NCI-H345 treated with DMSO at 0.1 percent for 48 hours (cell line): ENCODE measurements at regions not wholly inside any gene's neighbourhood (a gene's known extent, or its start where the extent isn't known, plus 50 kb on each side); places are given as distances from the start of the nearest gene placed in this dataset.

Experiments used
- DNase-seq: peaks from one replicate; lab custom pipeline; 2025; ENCODE audit not compliant: unreplicated experiment; lab: John Stamatoyannopoulos, UW

GRCh38 chr5:155952486-155953089 lies 374.4 kb upstream of the SGCD start:
- no peak for DNase-seq

DNA sequence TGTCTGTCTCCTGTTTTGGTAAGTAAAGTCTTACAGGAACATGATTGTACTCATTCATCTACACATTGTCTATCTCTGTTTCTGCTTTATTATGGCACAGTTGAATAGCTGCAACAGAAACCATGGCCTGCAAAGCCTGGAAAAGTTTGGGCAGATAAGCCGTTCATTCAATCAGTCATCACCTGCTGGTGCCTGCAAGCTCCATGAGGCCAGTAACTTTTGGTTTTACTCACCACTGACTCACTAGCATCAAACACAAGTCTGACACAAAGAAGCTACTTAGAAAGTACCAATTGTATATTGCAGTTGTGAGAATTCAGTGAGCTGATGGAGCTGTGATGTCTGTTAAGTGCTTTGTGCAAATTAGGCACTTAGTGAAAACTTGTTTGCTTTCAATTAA lies 373.6 kb upstream of the SGCD start:
- no peak for DNase-seq

DNA sequence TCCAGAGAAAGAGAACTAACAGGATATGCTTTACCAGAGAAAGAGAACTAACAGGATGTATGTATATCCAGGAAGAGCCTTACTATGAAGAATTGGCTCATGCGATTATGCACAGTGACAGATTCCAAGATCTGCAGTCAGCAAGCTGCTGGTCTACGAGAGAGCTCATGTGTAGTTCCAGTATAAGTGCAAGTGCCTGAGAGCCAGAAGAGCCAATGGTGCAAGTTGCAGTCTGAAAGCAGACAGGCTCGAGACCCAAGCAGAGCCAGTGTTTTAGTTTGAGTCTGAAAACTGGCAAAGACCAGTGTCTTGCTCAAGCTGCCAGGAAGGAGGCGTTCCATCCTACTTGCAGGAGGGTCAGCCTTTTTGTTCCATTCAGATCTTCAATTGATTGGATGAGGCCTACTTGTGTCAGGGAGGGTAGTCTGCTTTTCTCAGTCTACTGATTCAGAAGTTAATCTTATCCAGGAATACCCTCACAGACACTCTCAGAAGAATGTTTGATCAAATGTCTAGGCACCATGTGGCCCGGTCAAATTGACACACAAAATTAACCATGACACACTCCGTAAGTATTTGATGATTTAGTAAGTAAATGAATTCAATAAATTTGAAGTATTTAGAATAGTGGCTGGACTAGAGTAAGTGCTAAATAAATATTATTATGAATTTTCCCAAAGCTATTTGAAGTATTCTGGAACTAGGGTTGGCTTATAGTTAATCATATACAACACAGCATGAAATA lies 372.1 kb upstream of the SGCD start:
- no peak for DNase-seq

- no peak for DNase-seq
Measured at GRCh38 chr5:155957884-155958283, 369.1 kb upstream of the SGCD start.

DNA sequence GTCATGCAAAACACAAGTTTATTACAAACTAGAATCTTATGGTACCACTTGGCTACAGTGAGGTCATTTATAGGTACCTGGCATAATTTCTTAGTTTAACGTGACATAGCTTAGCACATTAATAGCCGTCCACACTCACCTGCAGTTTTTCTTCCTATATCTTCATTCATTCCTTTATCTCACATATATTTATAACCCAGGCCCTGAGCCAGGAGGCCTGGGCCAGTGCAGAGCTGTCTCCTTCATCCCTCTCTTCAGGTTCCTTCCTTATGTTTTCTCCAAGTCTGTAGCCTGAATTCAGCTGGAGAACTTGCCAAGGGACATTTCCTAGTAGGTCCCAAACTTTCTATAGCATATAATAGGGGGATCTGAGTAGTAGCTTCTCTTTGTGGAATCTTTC lies 367.9 kb upstream of the SGCD start:
- DNase-seq, result no peak

- no peak for DNase-seq
Measured at GRCh38 chr5:155960177-155960576, 366.8 kb upstream of the SGCD start.

GRCh38 chr5:155969537-155969936 lies 357.4 kb upstream of the SGCD start:
- DNase-seq, result no peak

DNA sequence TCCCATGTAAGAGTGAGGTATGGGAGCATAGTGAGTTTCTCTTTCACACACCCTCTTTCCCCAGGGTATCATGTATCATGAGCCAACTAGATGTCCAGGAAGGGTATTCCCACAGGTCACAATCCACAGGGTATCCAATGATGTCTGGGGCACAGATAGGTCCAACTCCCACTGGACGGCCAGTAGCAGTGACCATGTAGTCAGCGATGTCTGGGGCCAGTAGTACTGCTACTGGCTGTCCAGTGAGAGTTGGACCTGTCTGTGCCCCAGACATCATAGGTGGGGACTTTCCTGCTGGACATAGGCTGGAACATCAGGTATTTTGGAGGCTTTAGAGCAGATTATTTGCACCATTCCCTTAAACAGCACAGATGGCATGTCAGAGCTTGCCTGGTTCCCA lies 352.6 kb upstream of the SGCD start:
- no peak for DNase-seq

GRCh38 chr5:155978850-155979249 lies 348.1 kb upstream of the SGCD start:
- no peak for DNase-seq

GRCh38 chr5:155982354-155982753 lies 344.6 kb upstream of the SGCD start:
- no peak for DNase-seq

- DNase-seq, result no peak
Measured at GRCh38 chr5:155983954-155984353, 343.0 kb upstream of the SGCD start.

- no peak for DNase-seq
Measured at GRCh38 chr5:155987265-155987810, 339.6 kb upstream of the SGCD start.

- no peak for DNase-seq
Measured at GRCh38 chr5:155989879-155990278, 337.1 kb upstream of the SGCD start.

GRCh38 chr5:155996123-155996522 lies 330.8 kb upstream of the SGCD start:
- DNase-seq, result no peak

- DNase-seq, result no peak
Measured at GRCh38 chr5:155998257-155998656, 328.7 kb upstream of the SGCD start.

DNA sequence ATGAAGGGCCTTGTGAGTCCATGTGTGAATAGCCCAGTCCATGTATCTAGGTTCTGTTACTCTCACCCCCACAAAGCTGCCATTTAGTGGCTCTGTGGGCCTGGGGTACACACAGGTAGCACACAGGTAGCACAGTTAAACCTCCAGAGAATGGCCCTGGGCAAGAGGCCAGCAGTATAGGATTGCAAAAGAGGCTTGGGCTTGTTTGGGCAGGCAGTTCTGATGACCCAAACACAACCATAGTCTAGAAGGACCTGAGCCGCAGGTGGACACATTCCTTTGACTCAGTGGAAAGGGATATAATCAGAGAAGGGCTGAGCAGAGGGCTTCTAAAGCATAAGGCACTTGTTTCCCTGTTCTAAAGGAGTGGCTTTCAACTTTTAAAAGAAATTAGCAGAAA lies 326.8 kb upstream of the SGCD start:
- DNase-seq, result no peak

DNA sequence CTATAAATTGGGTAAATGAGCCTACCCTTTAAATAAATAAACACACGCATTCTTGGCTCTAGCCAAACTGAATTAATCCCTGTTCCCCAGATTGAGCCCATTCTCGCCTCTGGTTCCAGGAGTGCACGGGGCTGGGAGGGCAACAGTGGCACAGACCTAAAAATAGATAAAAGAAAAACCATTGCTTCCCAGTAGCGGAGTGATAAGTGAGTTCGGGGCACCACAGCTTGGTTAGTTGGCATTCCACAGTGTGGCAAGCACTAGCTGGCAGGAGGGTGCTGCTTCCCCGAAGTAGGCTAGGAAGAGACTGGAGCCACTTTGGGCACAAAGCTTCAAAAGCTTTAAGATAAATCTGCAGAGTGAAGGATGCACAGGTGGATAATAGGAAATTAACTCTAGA lies 322.2 kb upstream of the SGCD start:
- DNase-seq, result no peak

DNA sequence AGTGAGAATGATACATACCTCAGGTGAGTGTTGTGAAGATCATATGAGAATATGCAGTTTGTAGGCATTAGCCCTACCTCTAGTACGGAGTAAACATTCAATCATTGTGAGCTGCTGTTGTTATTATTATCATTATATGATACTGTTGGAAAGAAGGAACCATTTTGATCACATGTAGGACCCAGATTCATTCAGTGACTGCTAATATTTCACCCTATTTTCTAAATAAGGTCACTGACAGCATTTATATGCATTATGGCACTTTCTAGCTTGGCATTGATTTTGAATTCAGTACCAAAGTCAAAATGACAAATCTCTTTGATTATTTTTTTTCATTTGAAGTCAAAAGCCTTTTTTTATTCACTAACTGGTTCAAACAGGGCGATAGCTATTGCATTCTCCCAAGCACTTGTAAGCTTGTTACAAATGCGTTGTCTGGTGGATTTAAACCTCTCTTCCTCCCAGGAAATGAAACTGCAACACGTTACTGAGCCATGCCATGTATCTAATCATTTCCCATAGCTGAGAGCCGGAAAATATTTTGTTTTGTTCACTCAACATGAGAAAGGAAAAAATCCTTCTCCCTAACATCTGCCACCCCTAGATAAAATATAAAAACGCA lies 320.8 kb upstream of the SGCD start:
- DNase-seq, result no peak

- DNase-seq, result no peak
Measured at GRCh38 chr5:156008844-156009243, 318.1 kb upstream of the SGCD start.

- no peak for DNase-seq
Measured at GRCh38 chr5:156009583-156009982, 317.4 kb upstream of the SGCD start.

- DNase-seq, result no peak
Measured at GRCh38 chr5:156015137-156015536, 311.8 kb upstream of the SGCD start.

GRCh38 chr5:156019130-156019529 lies 307.8 kb upstream of the SGCD start:
- no peak for DNase-seq
